Type B pancreatic cell (in vitro differentiated cells): ENCODE measurements at regions not wholly inside any gene's neighbourhood (a gene's known extent, or its start where the extent isn't known, plus 50 kb on each side); places are given as distances from the start of the nearest gene placed in this dataset.

Experiments used
- DNase-seq: peaks from one replicate; pipeline ENCODE4 v3.0.0; 2021; ENCODE audit warnings: mixed read lengths; ENCODE audit not compliant: unreplicated experiment; ENCODE audit errors: extremely low spot score
- H3K27ac Mint-ChIP-seq: 2 replicates; pipeline ENCODE4 v1.8.0; 2021; ENCODE audit warnings: mild to moderate bottlenecking, mixed read lengths
- H3K27me3 Mint-ChIP-seq: 2 replicates; pipeline ENCODE4 v1.8.0; 2021; ENCODE audit warnings: mixed read lengths
- H3K36me3 Mint-ChIP-seq: 2 replicates; pipeline ENCODE4 v1.8.0; 2021; ENCODE audit warnings: mixed read lengths
- H3K4me1 Mint-ChIP-seq: one replicate; pipeline ENCODE4 v1.8.0; 2021; ENCODE audit warnings: mixed read lengths; ENCODE audit not compliant: unreplicated experiment
- H3K4me3 Mint-ChIP-seq: 2 replicates; pipeline ENCODE4 v1.8.0; 2021; ENCODE audit warnings: mild to moderate bottlenecking, mixed read lengths
- H3K9me3 Mint-ChIP-seq: 2 replicates; pipeline ENCODE4 v1.8.0; 2021; ENCODE audit warnings: mixed read lengths
- TF ChIP-seq, protein P1 (sequence below): fragments of 200-600 bp; sonication (generic); conservative IDR thresholded peaks from 2 replicates; pipeline ENCODE4 v1.5.0; 2021; ENCODE audit warnings: antibody characterized with exemption, mild to moderate bottlenecking

GRCh38 chr9:89706086-89706485 is 101.3 kb downstream of the GADD45G start:
- no peaks in the 10 kb centered on the region for H3K36me3 Mint-ChIP-seq
- no peak for DNase-seq
- peaks cover 4% of the 10 kb centered on the region for H3K4me1 Mint-ChIP-seq
- H3K9me3 Mint-ChIP-seq = no peaks in the 10 kb centered on the region
- no peak overlapping the region for H3K4me3 Mint-ChIP-seq
- TF ChIP-seq, protein P1, sequence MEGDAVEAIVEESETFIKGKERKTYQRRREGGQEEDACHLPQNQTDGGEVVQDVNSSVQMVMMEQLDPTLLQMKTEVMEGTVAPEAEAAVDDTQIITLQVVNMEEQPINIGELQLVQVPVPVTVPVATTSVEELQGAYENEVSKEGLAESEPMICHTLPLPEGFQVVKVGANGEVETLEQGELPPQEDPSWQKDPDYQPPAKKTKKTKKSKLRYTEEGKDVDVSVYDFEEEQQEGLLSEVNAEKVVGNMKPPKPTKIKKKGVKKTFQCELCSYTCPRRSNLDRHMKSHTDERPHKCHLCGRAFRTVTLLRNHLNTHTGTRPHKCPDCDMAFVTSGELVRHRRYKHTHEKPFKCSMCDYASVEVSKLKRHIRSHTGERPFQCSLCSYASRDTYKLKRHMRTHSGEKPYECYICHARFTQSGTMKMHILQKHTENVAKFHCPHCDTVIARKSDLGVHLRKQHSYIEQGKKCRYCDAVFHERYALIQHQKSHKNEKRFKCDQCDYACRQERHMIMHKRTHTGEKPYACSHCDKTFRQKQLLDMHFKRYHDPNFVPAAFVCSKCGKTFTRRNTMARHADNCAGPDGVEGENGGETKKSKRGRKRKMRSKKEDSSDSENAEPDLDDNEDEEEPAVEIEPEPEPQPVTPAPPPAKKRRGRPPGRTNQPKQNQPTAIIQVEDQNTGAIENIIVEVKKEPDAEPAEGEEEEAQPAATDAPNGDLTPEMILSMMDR = no peak
- no peak overlapping the region for H3K27ac Mint-ChIP-seq
- peaks cover 10% of the 10 kb centered on the region for H3K27me3 Mint-ChIP-seq

- peaks cover 11% of the 10 kb centered on the region for H3K27me3 Mint-ChIP-seq
- H3K36me3 Mint-ChIP-seq = no peaks in the 10 kb centered on the region
- no peak for DNase-seq
- H3K9me3 Mint-ChIP-seq = no peaks in the 10 kb centered on the region
- peaks cover 4% of the 10 kb centered on the region for H3K4me1 Mint-ChIP-seq
- no peak overlapping the region for H3K4me3 Mint-ChIP-seq
- TF ChIP-seq, protein P1 = no peak
- no peak overlapping the region for H3K27ac Mint-ChIP-seq
These were observed 101.9 kb downstream of the GADD45G start for GRCh38 chr9:89706731-89707191.

GRCh38 chr9:89710697-89711096 is 105.9 kb downstream of the GADD45G start:
- DNase-seq = no peak
- Mint-ChIP-seq H3K4me3 (no peak overlapping the region), H3K9me3 (no peaks in the 10 kb centered on the region)

GRCh38 chr9:89711866-89712265 is 107.1 kb downstream of the GADD45G start:
- no peak overlapping the region for H3K4me3 Mint-ChIP-seq
- no peak overlapping the region for H3K27ac Mint-ChIP-seq
- TF ChIP-seq, protein P1 = no peak
- no peaks in the 10 kb centered on the region for H3K36me3 Mint-ChIP-seq
- no peak for DNase-seq
- H3K27me3 Mint-ChIP-seq = peaks cover 4% of the 10 kb centered on the region
- no peaks in the 10 kb centered on the region for H3K4me1 Mint-ChIP-seq
- peaks cover under 1% of the 10 kb centered on the region for H3K9me3 Mint-ChIP-seq

More at GRCh38 chr9:89710697-89711096, 105.9 kb downstream of the GADD45G start:
- no peak overlapping the region for H3K27ac Mint-ChIP-seq
- H3K4me1 Mint-ChIP-seq = peaks cover 1% of the 10 kb centered on the region
- H3K27me3 Mint-ChIP-seq = peaks cover 5% of the 10 kb centered on the region
- no peaks in the 10 kb centered on the region for H3K36me3 Mint-ChIP-seq
- TF ChIP-seq, protein P1 = no peak

- TF ChIP-seq, protein P1 = no peak
- Mint-ChIP-seq H3K36me3 (no peaks in the 10 kb centered on the region), H3K27me3 (peaks cover 4% of the 10 kb centered on the region), H3K27ac (no peak overlapping the region), H3K4me1 (no peaks in the 10 kb centered on the region), H3K4me3 (no peak overlapping the region), H3K9me3 (peaks cover 4% of the 10 kb centered on the region)
- DNase-seq = no peak
These were observed 107.5 kb downstream of the GADD45G start for GRCh38 chr9:89712283-89712682.

DNA sequence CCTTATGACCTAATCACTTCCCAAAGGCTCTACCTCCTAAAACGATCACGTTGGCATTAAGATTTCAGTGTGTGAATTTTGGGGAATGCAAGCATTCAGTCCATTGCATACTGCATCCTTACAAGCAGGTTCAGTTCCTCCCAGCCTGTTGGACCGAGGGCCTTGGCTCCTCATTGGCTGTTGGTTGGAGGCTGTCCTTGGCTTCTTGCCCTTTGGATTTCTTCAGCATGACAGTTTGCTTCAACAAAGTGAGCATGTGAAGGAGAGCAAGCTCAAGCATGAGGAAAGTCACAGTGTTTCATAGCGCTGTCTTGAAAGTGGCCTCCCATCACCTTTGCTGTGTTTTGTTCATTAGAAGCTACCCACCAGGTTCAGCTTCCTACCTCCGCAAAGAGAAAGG is 109.5 kb downstream of the GADD45G start:
- TF ChIP-seq, protein P1 = no peak
- no peaks in the 10 kb centered on the region for H3K36me3 Mint-ChIP-seq
- H3K4me1 Mint-ChIP-seq = no peaks in the 10 kb centered on the region
- peaks cover 7% of the 10 kb centered on the region for H3K9me3 Mint-ChIP-seq
- no peak overlapping the region for H3K27ac Mint-ChIP-seq
- H3K27me3 Mint-ChIP-seq = peaks cover 4% of the 10 kb centered on the region
- H3K4me3 Mint-ChIP-seq = no peak overlapping the region
- no peak for DNase-seq
